CD4-positive, alpha-beta T cell treated with Interleukin-15 for 1 hour (primary cell): ENCODE measurements at regions not wholly inside any gene's neighbourhood (a gene's known extent, or its start where the extent isn't known, plus 50 kb on each side); places are given as distances from the start of the nearest gene placed in this dataset.

Experiments used
- DNase-seq: peaks from one replicate; pipeline ENCODE4 v3.0.0-alpha.2; 2020

GRCh38 chr22:48045369-48045768 lies 1282.9 kb downstream of the TBC1D22A start:
- no peak for DNase-seq

- no peak for DNase-seq
These were observed 1282.1 kb downstream of the TBC1D22A start for GRCh38 chr22:48044487-48045060.

GRCh38 chr22:48043581-48043980 lies 1281.1 kb downstream of the TBC1D22A start:
- DNase-seq = no peak

GRCh38 chr22:48042621-48043395 lies 1280.4 kb downstream of the TBC1D22A start:
- DNase-seq = no peak

GRCh38 chr22:48039326-48039725 lies 1276.9 kb downstream of the TBC1D22A start:
- no peak for DNase-seq

GRCh38 chr22:48037618-48038017 lies 1275.2 kb downstream of the TBC1D22A start:
- no peak for DNase-seq

GRCh38 chr22:48035897-48036296 lies 1273.4 kb downstream of the TBC1D22A start:
- DNase-seq = no peak

- no peak for DNase-seq
These were observed 1269.1 kb downstream of the TBC1D22A start for GRCh38 chr22:48031589-48031988.

GRCh38 chr22:48025096-48025495 lies 1262.6 kb downstream of the TBC1D22A start:
- DNase-seq = no peak

GRCh38 chr22:48021991-48022401 lies 1259.5 kb downstream of the TBC1D22A start:
- no peak for DNase-seq

GRCh38 chr22:48018346-48018745 lies 1255.9 kb downstream of the TBC1D22A start:
- DNase-seq = no peak

- no peak for DNase-seq
These were observed 1253.3 kb downstream of the TBC1D22A start for GRCh38 chr22:48015701-48016100.

- no peak for DNase-seq
These were observed 1242.5 kb downstream of the TBC1D22A start for GRCh38 chr22:48004936-48005335.

GRCh38 chr22:48004038-48004437 lies 1241.6 kb downstream of the TBC1D22A start:
- no peak for DNase-seq

- no peak for DNase-seq
These were observed 1238.7 kb downstream of the TBC1D22A start for GRCh38 chr22:48001101-48001500.

GRCh38 chr22:47997612-47998011 lies 1235.2 kb downstream of the TBC1D22A start:
- DNase-seq = no peak

GRCh38 chr22:47997052-47997590 lies 1234.7 kb downstream of the TBC1D22A start:
- no peak for DNase-seq

GRCh38 chr22:47996446-47996857 lies 1234.0 kb downstream of the TBC1D22A start:
- peak; percentile 37 for DNase-seq

GRCh38 chr22:47995718-47996117 lies 1233.3 kb downstream of the TBC1D22A start:
- DNase-seq = no peak

GRCh38 chr22:47995264-47995627 lies 1232.8 kb downstream of the TBC1D22A start:
- no peak for DNase-seq

GRCh38 chr22:47994601-47995263 lies 1232.3 kb downstream of the TBC1D22A start:
- DNase-seq = no peak

- no peak for DNase-seq
These were observed 1231.6 kb downstream of the TBC1D22A start for GRCh38 chr22:47994045-47994444.

GRCh38 chr22:47990481-47990880 lies 1228.0 kb downstream of the TBC1D22A start:
- DNase-seq = no peak
